CD4-positive, alpha-beta T cell treated with Interleukin-4 for 4 hours (primary cell): ENCODE measurements at regions not wholly inside any gene's neighbourhood (a gene's known extent, or its start where the extent isn't known, plus 50 kb on each side); places are given as distances from the start of the nearest gene placed in this dataset.

Experiments
- DNase-seq: peaks from one replicate; pipeline ENCODE4 v3.0.0-alpha.2; 2020

- DNase-seq, result no peak
These were observed 62.0 kb upstream of the AMZ2 start for GRCh38 chr17:68185820-68186219.

- no peak for DNase-seq
These were observed 57.3 kb upstream of the AMZ2 start for GRCh38 chr17:68190495-68190894.

- DNase-seq, result no peak
These were observed 52.0 kb upstream of the AMZ2 start for GRCh38 chr17:68195667-68196393.

- DNase-seq, result no peak
These were observed 51.3 kb upstream of the AMZ2 start for GRCh38 chr17:68196394-68197090.

GRCh38 chr17:68197091-68197996, 50.5 kb upstream of the AMZ2 start:
- no peak for DNase-seq

GRCh38 chr17:68197997-68198930, 49.6 kb upstream of the AMZ2 start:
- DNase-seq, result no peak
